ENCODE measurements at regions not wholly inside any gene's neighbourhood (a gene's known extent, or its start where the extent isn't known, plus 50 kb on each side); places are given as distances from the start of the nearest gene placed in this dataset.

DNA sequence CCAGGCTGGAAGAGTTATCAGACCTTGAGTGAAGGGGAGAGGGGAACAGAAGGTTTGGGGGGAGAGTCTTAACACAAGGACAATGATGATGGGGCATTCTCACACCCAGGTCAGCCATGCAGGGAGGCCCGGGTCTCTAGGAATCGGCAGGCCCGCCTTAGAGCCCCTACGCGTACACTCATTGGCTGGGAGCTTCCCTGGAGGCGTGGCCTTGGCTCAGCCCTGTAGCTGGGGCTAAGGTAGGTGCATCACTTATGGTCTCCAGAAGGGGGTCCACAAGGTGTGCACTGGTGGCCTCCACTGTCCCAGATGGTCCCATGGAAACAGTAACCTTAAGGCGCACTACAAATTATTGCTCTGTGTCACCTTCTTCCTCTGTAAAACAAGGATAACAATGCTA lies 660.1 kb downstream of the MED13L start:
- Histone ChIP-seq H3K9me3 (ENCODE audit: control insufficient read depth in 4 of 4, insufficient read depth in 3 of 4, low read length in 3 of 4) (peaks cover 0 to 3% (median 0%) of the 10 kb centered on the region in 4 donors), H3K4me1 (ENCODE audit: control insufficient read depth in 5 of 5, insufficient read depth in 5 of 5, low read length in 5 of 5) (no peaks in the 10 kb centered on the region), H3K36me3 (ENCODE audit: control insufficient read depth in 4 of 4, insufficient read depth in 4 of 4, low read length in 4 of 4) (no peaks in the 10 kb centered on the region), H3K9ac (ENCODE audit: insufficient read depth in 1 of 2, low read length in 2 of 2) (no peak overlapping the region), H3K27me3 (ENCODE audit: control insufficient read depth in 3 of 3, insufficient read depth in 3 of 3, low read length in 2 of 3) (no peaks in the 10 kb centered on the region), H3K4me3 (no peak overlapping the region), H3K27ac (ENCODE audit: low read depth in 1 of 2, low read length in 1 of 2) (no peak overlapping the region)
- no peak for TF ChIP-seq CTCF (IDR thresholded peaks at IDR 0.05; ENCODE audit: control extremely low read depth, extremely low read depth)
- no peak for DNase-seq
- 90 to 95% methylated on average over 7 of the region's 7 CpGs for WGBS, 2 donors
- no peak for ATAC-seq (ENCODE audit: insufficient read depth, low FRiP score)

DNA sequence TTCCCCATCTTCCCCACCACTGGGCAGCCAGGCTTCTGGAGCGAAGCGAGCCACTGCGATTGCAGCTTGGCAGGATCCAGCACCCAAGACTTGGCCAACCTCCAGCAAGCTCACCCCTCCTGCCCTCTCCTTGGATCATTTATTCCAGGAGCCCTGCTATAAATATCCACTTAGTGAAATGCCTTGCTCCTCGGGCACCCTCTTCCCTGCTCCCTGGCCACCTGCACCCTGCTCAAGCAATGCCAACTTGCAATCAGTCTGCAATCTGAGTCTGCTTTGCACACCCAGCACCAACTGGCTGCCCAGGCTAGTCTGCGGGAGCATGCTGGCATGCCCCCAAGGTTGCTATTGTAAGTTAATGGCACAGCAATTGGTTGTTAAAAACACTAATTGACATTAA lies 666.0 kb downstream of the MED13L start:
- Histone ChIP-seq H3K27me3 (ENCODE audit: control insufficient read depth in 3 of 3, insufficient read depth in 3 of 3, low read length in 2 of 3) (peaks cover 0 to 11% (median 0%) of the 10 kb centered on the region in 3 donors), H3K4me1 (ENCODE audit: control insufficient read depth in 5 of 5, insufficient read depth in 5 of 5, low read length in 5 of 5) (peaks cover 0 to under 1% (median 0%) of the 10 kb centered on the region in 5 donors), H3K9ac (ENCODE audit: insufficient read depth in 1 of 2, low read length in 2 of 2) (no peak overlapping the region), H3K27ac (ENCODE audit: low read depth in 1 of 2, low read length in 1 of 2) (no peak overlapping the region), H3K36me3 (ENCODE audit: control insufficient read depth in 4 of 4, insufficient read depth in 4 of 4, low read length in 4 of 4) (no peaks in the 10 kb centered on the region), H3K4me3 (no peak overlapping the region), H3K9me3 (ENCODE audit: control insufficient read depth in 4 of 4, insufficient read depth in 3 of 4, low read length in 3 of 4) (no peaks in the 10 kb centered on the region)
- WGBS, 2 donors: 80 to 92% methylated on average over 5 of the region's 5 CpGs
- no peak for TF ChIP-seq CTCF (IDR thresholded peaks at IDR 0.05; ENCODE audit: control extremely low read depth, extremely low read depth)
- DNase-seq (no peak), ATAC-seq (ENCODE audit: insufficient read depth, low FRiP score) (no peak)

DNA sequence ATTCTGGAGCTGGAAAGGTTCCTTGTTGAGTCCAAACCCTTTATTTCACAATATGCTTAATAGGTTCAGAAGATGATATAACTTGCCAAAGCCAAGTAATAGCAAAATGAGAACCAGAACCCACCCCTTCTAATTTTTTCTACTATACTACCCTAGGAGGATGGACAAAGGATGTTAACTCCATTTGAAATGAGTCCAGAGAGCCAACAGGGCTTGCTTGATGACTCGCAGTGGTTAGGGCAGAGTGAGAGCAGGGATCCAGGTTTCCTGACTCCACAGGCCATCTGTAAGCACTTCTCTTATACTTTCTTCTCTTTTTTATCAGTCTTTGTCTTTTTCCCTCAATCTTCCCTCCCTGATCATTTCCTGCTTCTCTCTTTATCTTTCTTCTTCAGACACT lies 668.1 kb downstream of the MED13L start:
- DNase-seq (no peak), ATAC-seq (ENCODE audit: insufficient read depth, low FRiP score) (no peak)
- no peak for TF ChIP-seq CTCF (IDR thresholded peaks at IDR 0.05; ENCODE audit: control extremely low read depth, extremely low read depth)
- Histone ChIP-seq H3K9me3 (ENCODE audit: control insufficient read depth in 4 of 4, insufficient read depth in 3 of 4, low read length in 3 of 4) (no peaks in the 10 kb centered on the region), H3K36me3 (ENCODE audit: control insufficient read depth in 4 of 4, insufficient read depth in 4 of 4, low read length in 4 of 4) (no peaks in the 10 kb centered on the region), H3K4me3 (no peak overlapping the region), H3K4me1 (ENCODE audit: control insufficient read depth in 5 of 5, insufficient read depth in 5 of 5, low read length in 5 of 5) (peaks cover 0 to 6% (median 0%) of the 10 kb centered on the region in 5 donors), H3K9ac (ENCODE audit: insufficient read depth in 1 of 2, low read length in 2 of 2) (no peak overlapping the region), H3K27me3 (ENCODE audit: control insufficient read depth in 3 of 3, insufficient read depth in 3 of 3, low read length in 2 of 3) (peaks cover 0 to 29% (median 0%) of the 10 kb centered on the region in 3 donors), H3K27ac (ENCODE audit: low read depth in 1 of 2, low read length in 1 of 2) (no peak overlapping the region)
- 94 to 96% methylated on average over 1 of the region's 1 CpG for WGBS, 2 donors

- TF ChIP-seq CTCF (IDR thresholded peaks at IDR 0.05; ENCODE audit: control extremely low read depth, extremely low read depth): no peak
- no peak overlapping the region for H3K4me3 ChIP-seq
- no peak for ATAC-seq (ENCODE audit: insufficient read depth, low FRiP score)
Measured at GRCh38 chr12:115606040-115606439, 671.5 kb downstream of the MED13L start.

More at GRCh38 chr12:115606040-115606439, 671.5 kb downstream of the MED13L start:
- Histone ChIP-seq H3K9me3 (ENCODE audit: control insufficient read depth in 4 of 4, insufficient read depth in 3 of 4, low read length in 3 of 4) (no peaks in the 10 kb centered on the region), H3K9ac (ENCODE audit: insufficient read depth in 1 of 2, low read length in 2 of 2) (no peak overlapping the region), H3K4me1 (ENCODE audit: control insufficient read depth in 5 of 5, insufficient read depth in 5 of 5, low read length in 5 of 5) (peaks cover 0 to 6% (median 0%) of the 10 kb centered on the region in 5 donors), H3K36me3 (ENCODE audit: control insufficient read depth in 4 of 4, insufficient read depth in 4 of 4, low read length in 4 of 4) (no peaks in the 10 kb centered on the region), H3K27me3 (ENCODE audit: control insufficient read depth in 3 of 3, insufficient read depth in 3 of 3, low read length in 2 of 3) (peaks cover 0 to 34% (median 0%) of the 10 kb centered on the region in 3 donors), H3K27ac (ENCODE audit: low read depth in 1 of 2, low read length in 1 of 2) (no peak overlapping the region)
- DNase-seq: peak; percentile 53 to 78 (median 68)
- WGBS, 2 donors: 31 to 36% methylated on average over 17 of the region's 17 CpGs
